PC-3 (cell line): ENCODE measurements at regions not wholly inside any gene's neighbourhood (a gene's known extent, or its start where the extent isn't known, plus 50 kb on each side); places are given as distances from the start of the nearest gene placed in this dataset.

ENCODE experiments used
- ATAC-seq: fragments of 200-7000 bp; cut with Tn5 transposase; 2 replicates; pipeline ENCODE4 v1.9.1; 2020; ENCODE audit warnings: mild to moderate bottlenecking, moderate library complexity
- BruUV-seq: library from RNA; stranded (reverse); fragments of 400-500 nt; replicated peaks from 2 replicates; lab custom pipeline; 2021; lab: Mats Ljungman, UMichigan
- CTCF ChIA-PET: fragments of 300-600 bp; sonication (Branson Sonifier 250); formaldehyde crosslinking; loops from one replicate; lab custom pipeline; 2022; ENCODE audit warnings: antibody characterized with exemption; lab: Charles Lee
- POLR2A ChIA-PET: fragments of 300-600 bp; sonication (Branson Sonifier 250); formaldehyde crosslinking; loops from one replicate; lab custom pipeline; 2022; ENCODE audit warnings: antibody characterized with exemption; ENCODE audit not compliant: unreplicated experiment; lab: Charles Lee
- DNase-seq: peaks from one replicate; pipeline ENCODE4 v3.0.0-alpha.2; 2015
- H2AFZ ChIP-seq: fragments of 300-600 bp; sonication (generic); 2 replicates; pipeline ENCODE4 v1.6.0; 2016; ENCODE audit warnings: antibody characterized with exemption, low read length
- H3F3A ChIP-seq: fragments of 300-600 bp; sonication (generic); one replicate; pipeline ENCODE4 v1.6.0; 2017; ENCODE audit warnings: antibody characterized with exemption, low read length, control low read depth, mild to moderate bottlenecking; ENCODE audit not compliant: unreplicated experiment
- H3K27ac ChIP-seq: fragments of 300-600 bp; sonication (generic); 2 replicates; pipeline ENCODE4 v1.5.1; 2016; ENCODE audit warnings: mild to moderate bottlenecking, low read length
- H3K27me3 ChIP-seq: fragments of 300-600 bp; sonication (generic); 2 replicates; pipeline ENCODE4 v1.6.1; 2016; ENCODE audit warnings: low read length, mixed read lengths
- H3K36me3 ChIP-seq: fragments of 300-600 bp; sonication (generic); 2 replicates; pipeline ENCODE4 v1.6.1; 2016; ENCODE audit warnings: low read depth, mixed run types, low read length, mixed read lengths
- H3K4me1 ChIP-seq: fragments of 300-600 bp; sonication (generic); 2 replicates; pipeline ENCODE4 v1.5.1; 2016; ENCODE audit warnings: low read length; ENCODE audit not compliant: insufficient read depth
- H3K4me2 ChIP-seq: fragments of 300-600 bp; sonication (generic); 2 replicates; pipeline ENCODE4 v1.6.0; 2016; ENCODE audit warnings: low read length
- H3K4me3 ChIP-seq: fragments of 300-600 bp; sonication (generic); 2 replicates; pipeline ENCODE4 v1.5.1; 2016; ENCODE audit warnings: mild to moderate bottlenecking, low read length, mixed read lengths
- H3K79me2 ChIP-seq: fragments of 300-600 bp; sonication (generic); 2 replicates; pipeline ENCODE4 v1.6.1; 2017; ENCODE audit warnings: low read length, mixed read lengths
- H3K9ac ChIP-seq: fragments of 300-600 bp; sonication (generic); 2 replicates; pipeline ENCODE4 v1.6.0; 2016; ENCODE audit warnings: mild to moderate bottlenecking, low read length
- H3K9me2 ChIP-seq: fragments of 300-600 bp; sonication (generic); replicated peaks from 2 replicates; pipeline ENCODE4 v1.6.1; 2016; ENCODE audit warnings: mixed run types, low read length, mixed read lengths
- H3K9me3 ChIP-seq: fragments of 300-600 bp; sonication (generic); 2 replicates; pipeline ENCODE4 v1.6.1; 2016; ENCODE audit warnings: low read length, mixed read lengths
- H4K20me1 ChIP-seq: fragments of 300-600 bp; sonication (generic); 2 replicates; pipeline ENCODE4 v1.6.1; 2016; ENCODE audit warnings: low read length, mixed read lengths
- CTCF ChIP-seq: fragments of 300-600 bp; sonication (generic); conservative IDR thresholded peaks from 2 replicates; pipeline ENCODE4 v1.5.1; 2017; ENCODE audit warnings: antibody characterized with exemption, low read depth, mild to moderate bottlenecking, low read length
- EZH2 ChIP-seq: fragments of 300-600 bp; sonication (generic); IDR thresholded peaks from one replicate; pipeline ENCODE4 v1.6.1; 2017; ENCODE audit warnings: antibody characterized with exemption, mild to moderate bottlenecking, low read length; ENCODE audit not compliant: unreplicated experiment
- EZH2phosphoT487 ChIP-seq: fragments of 300-600 bp; sonication (generic); IDR thresholded peaks from 2 replicates; pipeline ENCODE4 v1.6.1; 2018; ENCODE audit warnings: mild to moderate bottlenecking, antibody characterized with exemption, low read length, borderline replicate concordance
- intact Hi-C: fragments of 100-400 bp; cut with micrococcal nuclease; formaldehyde crosslinking; loops from 2 replicates; pipeline ENCODE4 v1.9.0; 2023

DNA sequence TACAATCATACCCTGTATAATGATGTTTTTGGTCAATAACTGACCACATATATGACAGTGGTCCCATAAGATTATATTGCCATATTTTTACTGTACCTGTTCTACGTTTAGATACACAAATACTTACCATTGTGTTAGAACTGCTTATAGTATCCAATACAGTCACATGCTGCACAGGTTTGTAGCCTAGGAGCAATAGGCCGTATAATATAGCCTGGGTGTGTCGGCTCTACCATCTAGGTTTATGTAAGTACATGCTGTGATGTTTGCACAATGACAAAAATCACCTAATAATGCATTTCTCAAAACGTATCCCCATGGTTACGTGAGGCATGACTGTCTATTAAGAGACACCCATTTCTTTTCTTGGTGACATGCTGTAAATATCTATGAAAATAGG is 55.0 kb upstream of the APCDD1 start:
- Histone ChIP-seq H3K4me2 (no peak overlapping the region), H3K9ac (no peak overlapping the region), H4K20me1 (no peaks in the 10 kb centered on the region), H3K4me3 (no peak overlapping the region), H3K9me2 (no peaks in the 10 kb centered on the region), H3K27me3 (peaks cover 68% of the 10 kb centered on the region), H2AFZ (no peak overlapping the region), H3K79me2 (no peaks in the 10 kb centered on the region), H3K4me1 (no peaks in the 10 kb centered on the region), H3K27ac (no peak overlapping the region), H3K36me3 (no peaks in the 10 kb centered on the region), H3F3A (no peaks in the 10 kb centered on the region), H3K9me3 (no peaks in the 10 kb centered on the region)
- no peak for DNase-seq
- no peak for ATAC-seq
- intact Hi-C loops: no loop called here
- ChIA-PET CTCF (no interaction called here), POLR2A (no interaction called here)
- no peak for TF ChIP-seq EZH2
- TF ChIP-seq CTCF: no peak
- TF ChIP-seq EZH2phosphoT487: no peak
- no TSS peak for BruUV-seq

DNA sequence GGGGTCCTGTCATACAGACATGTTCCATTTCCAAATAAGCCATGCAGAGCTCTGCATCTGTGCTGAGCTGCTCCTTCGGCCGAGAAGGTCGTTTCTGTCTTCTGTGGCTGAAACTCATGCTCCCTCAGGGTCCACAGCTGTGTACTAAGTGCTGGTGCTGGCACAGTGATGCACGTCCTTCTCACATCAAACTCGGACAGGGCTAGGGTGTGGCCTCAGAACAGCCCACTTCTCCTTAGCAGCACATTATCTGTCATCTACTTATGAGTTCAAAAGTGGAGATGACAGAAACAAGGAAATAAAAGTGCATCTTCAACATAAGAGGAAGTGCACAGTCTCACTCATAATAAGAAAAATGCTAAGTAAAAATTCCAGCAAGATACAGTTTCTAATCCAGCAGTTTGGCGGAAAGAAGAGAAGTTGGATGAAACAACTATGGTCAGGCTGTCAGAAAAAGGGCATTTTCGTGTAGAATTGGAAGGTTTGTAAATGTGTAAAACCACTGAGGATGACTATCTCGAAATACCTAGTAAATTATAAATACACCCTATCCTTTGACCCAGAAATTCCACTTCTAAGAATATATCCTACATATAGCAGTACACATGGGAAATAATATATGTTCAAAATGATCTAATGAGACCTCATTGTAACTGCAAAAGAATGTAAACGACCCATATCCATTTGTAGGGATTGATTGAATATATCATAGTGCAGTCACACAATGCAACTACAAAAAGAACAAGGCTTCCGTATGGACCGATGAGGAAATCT is 53.7 kb upstream of the APCDD1 start:
- intact Hi-C loops: no loop called here
- no peak for DNase-seq
- no TSS peak for BruUV-seq
- no peak for ATAC-seq
- Histone ChIP-seq H3K9ac (no peak overlapping the region), H3K36me3 (no peaks in the 10 kb centered on the region), H3K4me2 (no peak overlapping the region), H3K27me3 (peaks cover 77% of the 10 kb centered on the region), H3K9me2 (no peaks in the 10 kb centered on the region), H3K4me1 (no peaks in the 10 kb centered on the region), H3K27ac (no peak overlapping the region), H3F3A (no peaks in the 10 kb centered on the region), H4K20me1 (no peaks in the 10 kb centered on the region), H3K4me3 (no peak overlapping the region), H3K9me3 (no peaks in the 10 kb centered on the region), H3K79me2 (no peaks in the 10 kb centered on the region), H2AFZ (no peak overlapping the region)
- TF ChIP-seq EZH2phosphoT487: no peak
- POLR2A ChIA-PET: no interaction called here
- CTCF ChIA-PET: no interaction called here

- POLR2A ChIA-PET: no interaction called here
- Histone ChIP-seq H3K9ac (no peak overlapping the region), H3K9me2 (no peaks in the 10 kb centered on the region), H3K4me3 (no peak overlapping the region), H3K27me3 (peaks cover 83% of the 10 kb centered on the region), H3F3A (no peaks in the 10 kb centered on the region), H3K27ac (no peak overlapping the region), H3K79me2 (no peaks in the 10 kb centered on the region), H3K9me3 (no peaks in the 10 kb centered on the region), H3K4me1 (no peaks in the 10 kb centered on the region), H3K36me3 (no peaks in the 10 kb centered on the region), H4K20me1 (no peaks in the 10 kb centered on the region), H2AFZ (no peak overlapping the region), H3K4me2 (no peak overlapping the region)
- ATAC-seq: no peak
- TF ChIP-seq EZH2: no peak
- no peak for TF ChIP-seq CTCF
- no peak for TF ChIP-seq EZH2phosphoT487
- intact Hi-C loops: no loop called here
- CTCF ChIA-PET: no interaction called here
- DNase-seq: no peak
- no TSS peak for BruUV-seq
These were observed 52.9 kb upstream of the APCDD1 start for GRCh38 chr18:10401521-10401920.
